Astrocyte (in vitro differentiated cells and primary cell): ENCODE measurements at regions not wholly inside any gene's neighbourhood (a gene's known extent, or its start where the extent isn't known, plus 50 kb on each side); places are given as distances from the start of the nearest gene placed in this dataset.

Experiments used
- DNase-seq: peaks from one replicate; pipeline ENCODE4 v3.0.0-alpha.2; 2010; ENCODE audit warnings: low read depth
- FAIRE-seq: peaks from 2 replicates; lab custom pipeline; 2011; peaks lifted over from hg19 to GRCh38; lab: Jason Lieb, UNC
- H2AFZ ChIP-seq: 2 replicates; pipeline ENCODE4 v1.6.0; 2012; ENCODE audit warnings: low read depth, low read length, inconsistent platforms
- H3K27ac ChIP-seq: 2 replicates; pipeline ENCODE4 v1.5.1; 2011; ENCODE audit warnings: low read depth, low read length, inconsistent platforms
- H3K27me3 ChIP-seq: 2 replicates; pipeline ENCODE4 v1.6.0; 2011; ENCODE audit warnings: low read length, inconsistent platforms; ENCODE audit not compliant: insufficient read depth
- H3K36me3 ChIP-seq: 2 replicates; pipeline ENCODE4 v1.5.1; 2011; ENCODE audit warnings: low read length, inconsistent platforms; ENCODE audit not compliant: insufficient read depth
- H3K4me1 ChIP-seq: 2 replicates; pipeline ENCODE4 v1.5.1; 2011; ENCODE audit warnings: low read length, inconsistent platforms; ENCODE audit not compliant: insufficient read depth
- H3K4me2 ChIP-seq: 2 replicates; pipeline ENCODE4 v1.6.0; 2012; ENCODE audit warnings: low read length, inconsistent platforms
- H3K4me3 ChIP-seq: 2 replicates; pipeline ENCODE4 v1.5.1; 2011; ENCODE audit warnings: low read depth, mild to moderate bottlenecking, low read length, inconsistent platforms; ENCODE audit not compliant: insufficient read depth
- H3K79me2 ChIP-seq: 2 replicates; pipeline ENCODE4 v1.6.0; 2012; ENCODE audit warnings: mild to moderate bottlenecking, low read length, inconsistent platforms; ENCODE audit not compliant: insufficient read depth
- H3K9ac ChIP-seq: 2 replicates; pipeline ENCODE4 v1.6.0; 2012; ENCODE audit warnings: mild to moderate bottlenecking, low read length, inconsistent platforms
- H3K9me3 ChIP-seq: 2 replicates; pipeline ENCODE4 v1.5.1; 2012; ENCODE audit warnings: low read depth, mild to moderate bottlenecking, low read length, inconsistent platforms; ENCODE audit not compliant: insufficient read depth
- H4K20me1 ChIP-seq: 2 replicates; pipeline ENCODE4 v1.6.0; 2012; ENCODE audit warnings: low read length, inconsistent platforms; ENCODE audit not compliant: insufficient read depth
- H3K27ac Mint-ChIP-seq: one replicate; pipeline ENCODE4 v1.8.0; 2021; ENCODE audit warnings: mild to moderate bottlenecking, mixed read lengths; ENCODE audit not compliant: unreplicated experiment
- H3K27me3 Mint-ChIP-seq: one replicate; pipeline ENCODE4 v1.8.0; 2021; ENCODE audit warnings: low read depth, mixed read lengths; ENCODE audit not compliant: unreplicated experiment
- H3K36me3 Mint-ChIP-seq: one replicate; pipeline ENCODE4 v1.8.0; 2021; ENCODE audit warnings: low read depth, mixed read lengths; ENCODE audit not compliant: unreplicated experiment
- H3K4me1 Mint-ChIP-seq: one replicate; pipeline ENCODE4 v1.8.0; 2021; ENCODE audit warnings: low read depth, mixed read lengths; ENCODE audit not compliant: unreplicated experiment
- H3K4me3 Mint-ChIP-seq: one replicate; pipeline ENCODE4 v1.8.0; 2021; ENCODE audit warnings: mild to moderate bottlenecking, moderate library complexity, mixed read lengths; ENCODE audit not compliant: unreplicated experiment
- H3K9me3 Mint-ChIP-seq: one replicate; pipeline ENCODE4 v1.8.0; 2021; ENCODE audit warnings: mild to moderate bottlenecking, mixed read lengths; ENCODE audit not compliant: unreplicated experiment
- EZH2 ChIP-seq: IDR thresholded peaks from 2 replicates; pipeline ENCODE4 v1.6.1; 2012; ENCODE audit warnings: mild to moderate bottlenecking, low read length, inconsistent platforms; ENCODE audit not compliant: insufficient read depth
- TF ChIP-seq, protein P1 (sequence below): IDR thresholded peaks from 2 replicates; pipeline ENCODE4 v1.5.1; 2011; ENCODE audit warnings: low read depth, mild to moderate bottlenecking, inconsistent platforms, low read length, moderate library complexity; ENCODE audit not compliant: insufficient read depth

DNA sequence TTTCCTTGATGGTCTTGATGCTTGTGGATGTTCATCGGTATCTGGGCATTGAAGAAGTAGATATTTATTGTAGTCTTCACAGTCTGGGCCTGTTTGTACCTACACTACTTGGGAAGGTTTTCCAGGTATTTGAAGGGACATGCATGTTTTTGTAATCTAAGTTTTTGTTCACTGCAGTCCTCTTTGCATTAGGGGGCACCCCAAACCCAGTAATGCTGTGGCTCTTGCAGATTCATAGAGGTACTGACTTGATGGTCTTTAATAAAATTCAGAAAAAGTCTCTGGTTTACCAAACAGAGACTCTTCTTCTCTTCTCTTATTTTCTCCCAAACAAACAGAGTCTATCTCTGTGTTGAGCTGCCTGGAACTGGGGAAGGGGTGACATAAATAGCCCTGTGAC, 150.9 kb upstream of the SLC16A7 start:
- H3K4me3 Mint-ChIP-seq = no peak overlapping the region
- H3K27ac ChIP-seq = no peak overlapping the region
- H3K4me2 ChIP-seq = no peak overlapping the region
- H3K9me3 ChIP-seq = no peaks in the 10 kb centered on the region
- DNase-seq (no peak), FAIRE-seq (no peak)
- H3K9me3 Mint-ChIP-seq = peaks cover 9% of the 10 kb centered on the region
- no peaks in the 10 kb centered on the region for H3K4me1 ChIP-seq
- no peaks in the 10 kb centered on the region for H3K79me2 ChIP-seq
- H3K9ac ChIP-seq = no peak overlapping the region
- no peak for TF ChIP-seq EZH2
- TF ChIP-seq, protein P1, sequence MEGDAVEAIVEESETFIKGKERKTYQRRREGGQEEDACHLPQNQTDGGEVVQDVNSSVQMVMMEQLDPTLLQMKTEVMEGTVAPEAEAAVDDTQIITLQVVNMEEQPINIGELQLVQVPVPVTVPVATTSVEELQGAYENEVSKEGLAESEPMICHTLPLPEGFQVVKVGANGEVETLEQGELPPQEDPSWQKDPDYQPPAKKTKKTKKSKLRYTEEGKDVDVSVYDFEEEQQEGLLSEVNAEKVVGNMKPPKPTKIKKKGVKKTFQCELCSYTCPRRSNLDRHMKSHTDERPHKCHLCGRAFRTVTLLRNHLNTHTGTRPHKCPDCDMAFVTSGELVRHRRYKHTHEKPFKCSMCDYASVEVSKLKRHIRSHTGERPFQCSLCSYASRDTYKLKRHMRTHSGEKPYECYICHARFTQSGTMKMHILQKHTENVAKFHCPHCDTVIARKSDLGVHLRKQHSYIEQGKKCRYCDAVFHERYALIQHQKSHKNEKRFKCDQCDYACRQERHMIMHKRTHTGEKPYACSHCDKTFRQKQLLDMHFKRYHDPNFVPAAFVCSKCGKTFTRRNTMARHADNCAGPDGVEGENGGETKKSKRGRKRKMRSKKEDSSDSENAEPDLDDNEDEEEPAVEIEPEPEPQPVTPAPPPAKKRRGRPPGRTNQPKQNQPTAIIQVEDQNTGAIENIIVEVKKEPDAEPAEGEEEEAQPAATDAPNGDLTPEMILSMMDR = no peak
- H3K27me3 ChIP-seq = no peaks in the 10 kb centered on the region
- H3K36me3 Mint-ChIP-seq = no peaks in the 10 kb centered on the region
- no peaks in the 10 kb centered on the region for H3K4me1 Mint-ChIP-seq
- H3K27ac Mint-ChIP-seq = no peak overlapping the region
- H4K20me1 ChIP-seq = no peaks in the 10 kb centered on the region
- H2AFZ ChIP-seq = no peak overlapping the region
- H3K27me3 Mint-ChIP-seq = no peaks in the 10 kb centered on the region
- no peak overlapping the region for H3K4me3 ChIP-seq
- no peaks in the 10 kb centered on the region for H3K36me3 ChIP-seq

DNA sequence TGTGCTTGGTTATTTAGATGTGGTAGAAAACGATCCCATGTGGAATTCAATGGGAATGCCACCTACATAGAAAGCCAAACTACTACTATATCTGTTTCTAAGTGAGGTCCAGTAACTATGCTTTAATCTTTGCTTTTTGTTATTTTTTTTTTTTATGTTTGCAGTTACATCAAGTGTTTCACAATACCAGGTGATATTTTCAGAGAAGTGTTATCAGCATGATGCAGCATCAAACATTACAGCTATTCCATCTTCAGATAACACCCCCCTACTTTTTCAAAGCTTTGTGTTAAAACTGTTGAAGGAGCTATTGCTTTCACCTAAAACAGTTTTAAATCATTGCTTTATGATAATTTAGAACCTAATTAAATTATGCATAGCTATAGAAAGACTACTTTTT, 163.8 kb upstream of the SLC16A7 start:
- Histone ChIP-seq H3K79me2 (no peaks in the 10 kb centered on the region), H3K36me3 (no peaks in the 10 kb centered on the region), H3K27me3 (no peaks in the 10 kb centered on the region), H3K9me3 (no peaks in the 10 kb centered on the region), H3K9ac (no peak overlapping the region), H3K4me3 (no peak overlapping the region), H4K20me1 (no peaks in the 10 kb centered on the region), H3K4me2 (no peak overlapping the region), H3K4me1 (no peaks in the 10 kb centered on the region), H3K27ac (no peak overlapping the region), H2AFZ (no peak overlapping the region)
- DNase-seq = no peak
- Mint-ChIP-seq H3K9me3 (no peaks in the 10 kb centered on the region), H3K27me3 (no peaks in the 10 kb centered on the region), H3K4me3 (no peak overlapping the region), H3K27ac (no peak overlapping the region), H3K4me1 (no peaks in the 10 kb centered on the region), H3K36me3 (no peaks in the 10 kb centered on the region)
- no peak for TF ChIP-seq EZH2
- TF ChIP-seq, protein P1 = no peak
- no peak for FAIRE-seq

DNA sequence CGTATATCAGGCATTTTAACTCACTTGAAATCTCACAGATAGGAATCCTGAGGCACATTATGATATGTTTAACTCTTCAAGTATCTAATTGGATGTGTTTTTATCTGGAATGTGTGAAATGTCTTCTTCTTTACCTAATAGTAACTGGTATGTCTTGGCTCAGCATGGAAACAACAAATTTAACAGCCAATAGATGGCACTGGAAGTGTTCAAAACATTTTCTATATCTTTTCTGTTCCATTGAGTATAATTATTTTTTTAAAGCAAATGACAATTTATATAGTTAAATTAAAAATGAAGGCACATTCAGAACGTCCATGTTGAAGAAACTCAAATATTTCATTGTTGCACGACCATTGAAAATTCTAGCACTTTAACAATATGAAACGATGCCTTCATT, 164.6 kb upstream of the SLC16A7 start:
- Histone ChIP-seq H3K4me2 (no peak overlapping the region), H3K4me3 (no peak overlapping the region), H3K79me2 (no peaks in the 10 kb centered on the region), H3K27me3 (no peaks in the 10 kb centered on the region), H3K9me3 (no peaks in the 10 kb centered on the region), H3K36me3 (no peaks in the 10 kb centered on the region), H3K9ac (no peak overlapping the region), H3K4me1 (no peaks in the 10 kb centered on the region), H2AFZ (no peak overlapping the region), H3K27ac (no peak overlapping the region), H4K20me1 (no peaks in the 10 kb centered on the region)
- no peak for FAIRE-seq
- Mint-ChIP-seq H3K27ac (no peak overlapping the region), H3K36me3 (no peaks in the 10 kb centered on the region), H3K4me3 (no peak overlapping the region), H3K4me1 (no peaks in the 10 kb centered on the region), H3K27me3 (no peaks in the 10 kb centered on the region), H3K9me3 (no peaks in the 10 kb centered on the region)
- TF ChIP-seq, protein P1 = no peak
- TF ChIP-seq EZH2 = no peak
- no peak for DNase-seq
